ENCODE measurements at regions not wholly inside any gene's neighbourhood (a gene's known extent, or its start where the extent isn't known, plus 50 kb on each side); places are given as distances from the start of the nearest gene placed in this dataset.
"Not testable (repeated sequence)": the region's sequence is repeated elsewhere in the genome, so short reads cannot be mapped to it uniquely, and the experiment has no call there.

- TF ChIP-seq CTCF (IDR thresholded peaks at IDR 0.05), result no peak
- no peak for DNase-seq
- Histone ChIP-seq H3K4me3 (no peak overlapping the region), H3K27ac (no peak overlapping the region), H3K27me3 (no peaks in the 10 kb centered on the region), H3K36me3 (no peaks in the 10 kb centered on the region), H3K4me1 (no peaks in the 10 kb centered on the region), H3K9me3 (no peaks in the 10 kb centered on the region)
- intact Hi-C loops (cut with DNase I), result no loop called here
- ATAC-seq, result no peak
Observed at GRCh38 chr2:176873403-176873802, 339.2 kb upstream of the HNRNPA3 start.

GRCh38 chr2:176876493-176877103 is 336.0 kb upstream of the HNRNPA3 start:
- no peak for TF ChIP-seq CTCF (IDR thresholded peaks at IDR 0.05)
- Histone ChIP-seq H3K4me1 (no peaks in the 10 kb centered on the region), H3K27ac (no peak overlapping the region), H3K36me3 (no peaks in the 10 kb centered on the region), H3K4me3 (no peak overlapping the region), H3K9me3 (no peaks in the 10 kb centered on the region), H3K27me3 (no peaks in the 10 kb centered on the region)
- ATAC-seq (no peak), DNase-seq (no peak)
- intact Hi-C loops (cut with DNase I), result no loop called here

GRCh38 chr2:176879426-176879995 is 333.1 kb upstream of the HNRNPA3 start:
- no peaks in the 10 kb centered on the region for H3K9me3 ChIP-seq
- no peak overlapping the region for H3K27ac ChIP-seq
- no peak for DNase-seq
- H3K27me3 ChIP-seq, result no peaks in the 10 kb centered on the region
- TF ChIP-seq CTCF (IDR thresholded peaks at IDR 0.05), result no peak
- no peak for ATAC-seq
- no peaks in the 10 kb centered on the region for H3K36me3 ChIP-seq
- no peaks in the 10 kb centered on the region for H3K4me1 ChIP-seq
- no peak overlapping the region for H3K4me3 ChIP-seq
- intact Hi-C loops (cut with DNase I), result no loop called here

- H3K4me3 ChIP-seq; intact Hi-C loops (cut with DNase I); ATAC-seq; H3K36me3 ChIP-seq; DNase-seq; H3K27ac ChIP-seq; H3K27me3 ChIP-seq; H3K9me3 ChIP-seq; H3K4me1 ChIP-seq: not testable (repeated sequence)
Observed at GRCh38 chr2:176882045-176882444, 330.5 kb upstream of the HNRNPA3 start.

- no peak for ATAC-seq
- Histone ChIP-seq H3K27ac (no peak overlapping the region), H3K27me3 (no peaks in the 10 kb centered on the region), H3K4me3 (no peak overlapping the region), H3K9me3 (no peaks in the 10 kb centered on the region), H3K4me1 (no peaks in the 10 kb centered on the region), H3K36me3 (no peaks in the 10 kb centered on the region)
- DNase-seq, result no peak
- intact Hi-C loops (cut with DNase I), result no loop called here
- TF ChIP-seq CTCF (IDR thresholded peaks at IDR 0.05), result no peak
Observed at GRCh38 chr2:176885001-176885643, 327.5 kb upstream of the HNRNPA3 start.

GRCh38 chr2:176885661-176886060 is 326.9 kb upstream of the HNRNPA3 start:
- Histone ChIP-seq H3K4me1 (no peaks in the 10 kb centered on the region), H3K27ac (no peak overlapping the region), H3K4me3 (no peak overlapping the region), H3K27me3 (no peaks in the 10 kb centered on the region), H3K9me3 (no peaks in the 10 kb centered on the region), H3K36me3 (no peaks in the 10 kb centered on the region)
- TF ChIP-seq CTCF (IDR thresholded peaks at IDR 0.05), result no peak
- intact Hi-C loops (cut with DNase I), result no loop called here
- DNase-seq (no peak), ATAC-seq (no peak)

Measured in upper lobe of right lung (tissue), 1 donor.